HEK293 (cell line): ENCODE measurements at regions not wholly inside any gene's neighbourhood (a gene's known extent, or its start where the extent isn't known, plus 50 kb on each side); places are given as distances from the start of the nearest gene placed in this dataset.

Experiments used
- CTCF ChIA-PET: fragments of 350-600 bp; formaldehyde crosslinking; extraction: SDS; loops from one replicate; lab custom pipeline; 2021; ENCODE audit warnings: antibody characterized with exemption; lab: Yijun Ruan, JAX
- POLR2A ChIA-PET: fragments of 300-600 bp; formaldehyde crosslinking; extraction: SDS; loops from one replicate; lab custom pipeline; 2020; ENCODE audit warnings: antibody characterized with exemption, inconsistent platforms; lab: Yijun Ruan, JAX
- H3K27ac ChIP-seq: fragments of 200-500 bp; sonication (Bioruptor generic); 2 replicates; pipeline ENCODE4 v1.5.1; 2014; ENCODE audit warnings: low read depth, low read length, control low read depth, inconsistent platforms; ENCODE audit errors: extremely low read depth
- H3K36me3 ChIP-seq, 2 experiments: fragments of 200-500 bp in 1 of 2; sonication (Bioruptor generic) in 1 of 2; 1 replicate in 1 of 2; 2 replicates in 1 of 2; pipeline ENCODE4 v1.5.1; 2014 to 2017; ENCODE audit warnings: inconsistent platforms in 2 of 2, low read length in 2 of 2; ENCODE audit not compliant: control insufficient read depth in 2 of 2, insufficient read depth in 1 of 2
- H3K4me1 ChIP-seq: fragments of 200-500 bp; sonication (Bioruptor generic); 2 replicates; pipeline ENCODE4 v1.5.1; 2014; ENCODE audit warnings: mild to moderate bottlenecking, low read length, inconsistent platforms; ENCODE audit not compliant: control insufficient read depth, insufficient read depth
- H3K4me3 ChIP-seq: 2 replicates; pipeline ENCODE4 v1.5.1; 2011; ENCODE audit warnings: low read depth, mild to moderate bottlenecking, control low read depth, low read length, moderate library complexity
- H3K9me3 ChIP-seq: fragments of 200-500 bp; sonication (Bioruptor generic); 2 replicates; pipeline ENCODE4 v1.5.1; 2014; ENCODE audit warnings: low read depth, low read length, inconsistent platforms; ENCODE audit not compliant: control insufficient read depth, insufficient read depth
- GLI4 ChIP-seq: fragments of 450-650 bp; formaldehyde crosslinking; IDR thresholded peaks from 2 replicates; pipeline ENCODE4 v1.5.1; 2016; ENCODE audit warnings: missing biosample characterization, missing genetic modification characterization
- GLIS2 ChIP-seq: fragments of 450-650 bp; formaldehyde crosslinking; IDR thresholded peaks from 2 replicates; pipeline ENCODE4 v1.5.1; 2016; ENCODE audit warnings: missing biosample characterization, missing genetic modification characterization
- KLF7 ChIP-seq: fragments of 450-650 bp; formaldehyde crosslinking; IDR thresholded peaks from 2 replicates; pipeline ENCODE4 v1.5.1; 2016; ENCODE audit warnings: missing biosample characterization, missing genetic modification characterization, borderline replicate concordance
- MYNN ChIP-seq: fragments of 450-650 bp; formaldehyde crosslinking; IDR thresholded peaks from 2 replicates; pipeline ENCODE4 v1.5.1; 2016; ENCODE audit warnings: missing biosample characterization, missing genetic modification characterization, borderline replicate concordance
- OSR2 ChIP-seq: fragments of 450-650 bp; formaldehyde crosslinking; IDR thresholded peaks from 2 replicates; pipeline ENCODE4 v1.5.1; 2016; ENCODE audit warnings: missing biosample characterization, missing genetic modification characterization
- SCRT1 ChIP-seq: fragments of 450-650 bp; formaldehyde crosslinking; IDR thresholded peaks from 2 replicates; pipeline ENCODE4 v1.5.1; 2016; ENCODE audit warnings: missing biosample characterization, missing genetic modification characterization, borderline replicate concordance
- SP2 ChIP-seq: fragments of 450-650 bp; formaldehyde crosslinking; IDR thresholded peaks from 2 replicates; pipeline ENCODE4 v1.5.1; 2016; ENCODE audit warnings: missing biosample characterization, missing genetic modification characterization
- SP3 ChIP-seq: fragments of 450-650 bp; formaldehyde crosslinking; IDR thresholded peaks from 2 replicates; pipeline ENCODE4 v1.5.1; 2016; ENCODE audit warnings: missing biosample characterization, missing genetic modification characterization
- ZBTB17 ChIP-seq: fragments of 450-650 bp; formaldehyde crosslinking; IDR thresholded peaks from 2 replicates; pipeline ENCODE4 v1.5.1; 2016; ENCODE audit warnings: missing biosample characterization, missing genetic modification characterization
- ZBTB21 ChIP-seq: fragments of 450-650 bp; formaldehyde crosslinking; IDR thresholded peaks from 2 replicates; pipeline ENCODE4 v1.5.1; 2017; ENCODE audit warnings: missing biosample characterization, missing genetic modification characterization
- ZBTB8A ChIP-seq: fragments of 450-650 bp; formaldehyde crosslinking; IDR thresholded peaks from 2 replicates; pipeline ENCODE4 v1.5.1; 2016; ENCODE audit warnings: missing biosample characterization, missing genetic modification characterization
- ZFP3 ChIP-seq: fragments of 450-650 bp; formaldehyde crosslinking; IDR thresholded peaks from 2 replicates; pipeline ENCODE4 v1.5.1; 2016; ENCODE audit warnings: low read depth, missing biosample characterization, missing genetic modification characterization
- ZNF10 ChIP-seq: fragments of 450-650 bp; formaldehyde crosslinking; IDR thresholded peaks from 2 replicates; pipeline ENCODE4 v1.5.1; 2017; ENCODE audit warnings: missing biosample characterization, missing genetic modification characterization
- ZNF121 ChIP-seq: fragments of 450-650 bp; formaldehyde crosslinking; IDR thresholded peaks from 2 replicates; pipeline ENCODE4 v1.5.1; 2016; ENCODE audit warnings: missing biosample characterization, missing genetic modification characterization
- ZNF132 ChIP-seq: fragments of 450-650 bp; formaldehyde crosslinking; IDR thresholded peaks from 2 replicates; pipeline ENCODE4 v1.5.1; 2017; ENCODE audit warnings: missing biosample characterization, missing genetic modification characterization, borderline replicate concordance
- ZNF155 ChIP-seq: fragments of 450-650 bp; formaldehyde crosslinking; IDR thresholded peaks from 2 replicates; pipeline ENCODE4 v1.5.1; 2016; ENCODE audit warnings: missing biosample characterization, missing genetic modification characterization
- ZNF18 ChIP-seq: fragments of 450-650 bp; formaldehyde crosslinking; IDR thresholded peaks from 2 replicates; pipeline ENCODE4 v1.5.1; 2016; ENCODE audit warnings: missing biosample characterization, missing genetic modification characterization
- ZNF184 ChIP-seq: fragments of 450-650 bp; IDR thresholded peaks from 2 replicates; pipeline ENCODE4 v1.5.1; 2018; ENCODE audit warnings: missing biosample characterization, mild to moderate bottlenecking, missing genetic modification characterization
- ZNF19 ChIP-seq: fragments of 450-650 bp; formaldehyde crosslinking; IDR thresholded peaks from 2 replicates; pipeline ENCODE4; 2016; ENCODE audit warnings: missing biosample characterization, missing genetic modification characterization, low read depth
- ZNF335 ChIP-seq: fragments of 450-650 bp; formaldehyde crosslinking; conservative IDR thresholded peaks from 2 replicates; pipeline ENCODE4 v1.5.1; 2016; ENCODE audit warnings: missing biosample characterization, missing genetic modification characterization
- ZNF341 ChIP-seq: fragments of 450-650 bp; formaldehyde crosslinking; IDR thresholded peaks from 2 replicates; pipeline ENCODE4; 2016; ENCODE audit warnings: low read depth, missing biosample characterization, missing genetic modification characterization
- ZNF366 ChIP-seq: fragments of 450-650 bp; formaldehyde crosslinking; conservative IDR thresholded peaks from 2 replicates; pipeline ENCODE4 v1.5.1; 2016; ENCODE audit warnings: missing biosample characterization, missing genetic modification characterization
- ZNF488 ChIP-seq: fragments of 450-650 bp; formaldehyde crosslinking; IDR thresholded peaks from 2 replicates; pipeline ENCODE4 v1.5.1; 2016; ENCODE audit warnings: missing biosample characterization, missing genetic modification characterization
- ZNF521 ChIP-seq: fragments of 450-650 bp; formaldehyde crosslinking; IDR thresholded peaks from 2 replicates; pipeline ENCODE4 v1.5.1; 2017; ENCODE audit warnings: missing biosample characterization, mild to moderate bottlenecking, missing genetic modification characterization
- ZNF555 ChIP-seq: fragments of 450-650 bp; formaldehyde crosslinking; conservative IDR thresholded peaks from 2 replicates; pipeline ENCODE4 v1.5.1; 2017; ENCODE audit warnings: missing biosample characterization, mild to moderate bottlenecking, missing genetic modification characterization, inconsistent platforms
- ZNF560 ChIP-seq: fragments of 450-650 bp; formaldehyde crosslinking; IDR thresholded peaks from 2 replicates; pipeline ENCODE4 v1.5.1; 2017; ENCODE audit warnings: missing biosample characterization, missing genetic modification characterization, borderline replicate concordance
- ZNF571 ChIP-seq: fragments of 450-650 bp; formaldehyde crosslinking; IDR thresholded peaks from 2 replicates; pipeline ENCODE4 v1.5.0; 2017; ENCODE audit warnings: missing biosample characterization, missing genetic modification characterization
- ZNF585B ChIP-seq: fragments of 450-650 bp; formaldehyde crosslinking; IDR thresholded peaks from 2 replicates; pipeline ENCODE4 v1.5.1; 2016; ENCODE audit warnings: missing biosample characterization, missing genetic modification characterization
- ZNF596 ChIP-seq: fragments of 450-650 bp; IDR thresholded peaks from 2 replicates; pipeline ENCODE4 v1.5.0; 2018; ENCODE audit warnings: missing biosample characterization, mild to moderate bottlenecking, missing genetic modification characterization, moderate library complexity
- ZNF658 ChIP-seq: fragments of 450-650 bp; formaldehyde crosslinking; IDR thresholded peaks from 2 replicates; pipeline ENCODE4; 2016; ENCODE audit warnings: missing biosample characterization, missing genetic modification characterization
- ZNF777 ChIP-seq: fragments of 450-650 bp; formaldehyde crosslinking; IDR thresholded peaks from 2 replicates; pipeline ENCODE4 v1.5.1; 2017; ENCODE audit warnings: missing biosample characterization, missing genetic modification characterization, borderline replicate concordance
- ZNF830 ChIP-seq: fragments of 450-650 bp; IDR thresholded peaks from 2 replicates; pipeline ENCODE4 v1.5.0; 2018; ENCODE audit warnings: missing biosample characterization, missing genetic modification characterization, low read depth, mild to moderate bottlenecking, moderate library complexity
- ZSCAN23 ChIP-seq: fragments of 450-650 bp; formaldehyde crosslinking; IDR thresholded peaks from 2 replicates; pipeline ENCODE4 v1.5.1; 2016; ENCODE audit warnings: missing biosample characterization, missing genetic modification characterization

- Histone ChIP-seq H3K9me3 (no peaks in the 10 kb centered on the region), H3K27ac (no peak overlapping the region)
- CTCF ChIA-PET, result interaction anchor here (0.7 kb wide), 1 partner anchor 514 kb away, joined by 3 read pairs; no protein-coding TSS in a partner anchor
Measured at GRCh38 chr1:58318157-58319005, 228.1 kb downstream of the OMA1 start.

GRCh38 chr1:58317694-58318093 lies 228.8 kb downstream of the OMA1 start:
- CTCF ChIA-PET, result interaction anchor here (0.7 kb wide), 1 partner anchor 513 kb away, joined by 3 read pairs; no protein-coding TSS in a partner anchor
- no peaks in the 10 kb centered on the region for H3K4me1 ChIP-seq
- no peak overlapping the region for H3K27ac ChIP-seq
- TF ChIP-seq ZNF19 (tag by site-specific recombination) (no peak), ZNF585B (tag by site-specific recombination) (no peak), ZNF555 (no peak), ZBTB21 (tag by site-specific recombination) (no peak), ZBTB17 (tag by site-specific recombination) (no peak), ZNF335 (tag by site-specific recombination) (no peak), SP2 (tag by site-specific recombination) (no peak), ZNF571 (tag by site-specific recombination) (no peak), GLI4 (tag by site-specific recombination) (no peak), SP3 (tag by site-specific recombination) (no peak), ZFP3 (tag by site-specific recombination) (no peak), ZNF488 (tag by site-specific recombination) (no peak), ZNF366 (tag by site-specific recombination) (no peak)
- no peak overlapping the region for H3K4me3 ChIP-seq
- no peaks in the 10 kb centered on the region for H3K9me3 ChIP-seq
- no peaks in the 10 kb centered on the region for H3K36me3 ChIP-seq
- POLR2A ChIA-PET, result no interaction called here

More at GRCh38 chr1:58318157-58319005, 228.1 kb downstream of the OMA1 start:
- no peaks in the 10 kb centered on the region for H3K36me3 ChIP-seq
- H3K4me1 ChIP-seq, result no peaks in the 10 kb centered on the region
- POLR2A ChIA-PET, result no interaction called here
- no peak overlapping the region for H3K4me3 ChIP-seq
- TF ChIP-seq ZNF184 (tag by site-specific recombination) (no peak), ZNF10 (tag by site-specific recombination) (no peak), KLF7 (no peak), GLIS2 (tag by site-specific recombination) (no peak), ZNF18 (tag by site-specific recombination) (no peak), OSR2 (no peak), ZNF155 (tag by site-specific recombination) (no peak)

GRCh38 chr1:58317086-58317485 lies 229.4 kb downstream of the OMA1 start:
- H3K4me3 ChIP-seq, result no peak overlapping the region
- no peaks in the 10 kb centered on the region for H3K36me3 ChIP-seq
- no peak overlapping the region for H3K27ac ChIP-seq
- H3K9me3 ChIP-seq, result no peaks in the 10 kb centered on the region
- CTCF ChIA-PET, result no interaction called here
- POLR2A ChIA-PET, result no interaction called here
- no peaks in the 10 kb centered on the region for H3K4me1 ChIP-seq
- TF ChIP-seq ZNF596 (tag by site-specific recombination) (no peak), ZSCAN23 (tag by site-specific recombination) (no peak), ZNF777 (tag by site-specific recombination) (no peak), ZBTB17 (tag by site-specific recombination) (no peak), ZNF658 (tag by site-specific recombination) (no peak), ZBTB8A (tag by site-specific recombination) (no peak), ZNF830 (tag by site-specific recombination) (no peak), ZNF560 (tag by site-specific recombination) (no peak), MYNN (tag by site-specific recombination) (no peak), ZNF341 (no peak), ZNF121 (tag by site-specific recombination) (no peak), SCRT1 (no peak), ZNF132 (no peak), ZNF521 (tag by site-specific recombination) (no peak)
